A549 (cell line): ENCODE measurements at regions not wholly inside any gene's neighbourhood (a gene's known extent, or its start where the extent isn't known, plus 50 kb on each side); places are given as distances from the start of the nearest gene placed in this dataset.

Experiments
- CEBPB ChIP-seq, 2 experiments: fragments of >200 bp in 1 of 2; sonication (Bioruptor Twin) in 1 of 2; formaldehyde crosslinking in 1 of 2; IDR thresholded peaks; 2 replicates each; pipeline ENCODE4 v1.6.1; 2012 to 2016
- CHD2 ChIP-seq: fragments of 150-350 bp; IDR thresholded peaks from 2 replicates; pipeline ENCODE4 v1.6.1; 2014; ENCODE audit warnings: low read length; ENCODE audit not compliant: partially characterized antibody
- CTCF ChIP-seq: fragments of >200 bp; sonication (Bioruptor Twin); formaldehyde crosslinking; IDR thresholded peaks from 3 replicates; pipeline ENCODE4 v1.5.1; 2016
- EP300 ChIP-seq, 2 experiments: fragments of >200 bp; sonication (Bioruptor Twin); formaldehyde crosslinking; IDR thresholded peaks; 2 replicates in 1 of 2; 3 replicates in 1 of 2; pipeline ENCODE4 v1.6.1; 2016 to 2017
- FOXS1 ChIP-seq: fragments of 250-450 bp; sonication (Bioruptor Pico); IDR thresholded peaks from 2 replicates; pipeline ENCODE4 v1.5.0; 2020; ENCODE audit warnings: mild to moderate bottlenecking, moderate library complexity
- HOXA7 ChIP-seq: fragments of 250-450 bp; sonication (Bioruptor Pico); IDR thresholded peaks from 2 replicates; pipeline ENCODE4 v1.5.0; 2020; ENCODE audit warnings: mild to moderate bottlenecking, moderate library complexity
- HOXB13 ChIP-seq: fragments of 250-450 bp; sonication (Bioruptor Pico); IDR thresholded peaks from 2 replicates; pipeline ENCODE4 v1.5.0; 2020; ENCODE audit warnings: low read depth, mild to moderate bottlenecking, moderate library complexity
- POLR2A ChIP-seq: IDR thresholded peaks from 2 replicates; pipeline ENCODE4 v1.6.1; 2012; ENCODE audit warnings: mild to moderate bottlenecking, low read length
- REST ChIP-seq: fragments of 200-600 bp; sonication (generic); IDR thresholded peaks from 2 replicates; pipeline ENCODE4 v1.6.1; 2016; ENCODE audit warnings: antibody characterized with exemption, mild to moderate bottlenecking, moderate library complexity
- RFX5 ChIP-seq: fragments of 450-650 bp; IDR thresholded peaks from 2 replicates; pipeline ENCODE4 v1.7.1; 2014; ENCODE audit warnings: antibody characterized with exemption, mild to moderate bottlenecking, moderate library complexity
- SREBF2 ChIP-seq: fragments of 450-650 bp; IDR thresholded peaks from 2 replicates; pipeline ENCODE4 v1.6.1; 2014; ENCODE audit warnings: mild to moderate bottlenecking, moderate library complexity

GRCh38 chr2:153818242-153818641 lies 53.5 kb upstream of the GALNT13 start:
- TF ChIP-seq POLR2A (no peak), CTCF (no peak), FOXS1 (CRISPR knock-in tag) (no peak), CEBPB (IDR thresholded peaks at IDR 0.05) (no peak), SREBF2 (no peak), REST (no peak), EP300 (IDR thresholded peaks at IDR 0.05) (no peak), CHD2 (no peak), RFX5 (no peak), HOXA7 (CRISPR knock-in tag) (no peak), HOXB13 (CRISPR knock-in tag) (no peak)
